ENCODE measurements at regions not wholly inside any gene's neighbourhood (a gene's known extent, or its start where the extent isn't known, plus 50 kb on each side); places are given as distances from the start of the nearest gene placed in this dataset.

- H3K36me3 Mint-ChIP-seq: no peaks in the 10 kb centered on the region
- H3K4me1 Mint-ChIP-seq: no peaks in the 10 kb centered on the region
- H3K27me3 Mint-ChIP-seq: peaks cover 3% of the 10 kb centered on the region
- no peaks in the 10 kb centered on the region for H3K9me3 Mint-ChIP-seq
- H3K27ac Mint-ChIP-seq: no peak overlapping the region
- H3K4me3 Mint-ChIP-seq: no peak overlapping the region
These were observed 413.2 kb upstream of the SPRED2 start for GRCh38 chr2:65845442-65846182.

GRCh38 chr2:65842104-65842503 is 409.7 kb upstream of the SPRED2 start:
- no peaks in the 10 kb centered on the region for H3K9me3 Mint-ChIP-seq
- peaks cover 3% of the 10 kb centered on the region for H3K27me3 Mint-ChIP-seq
- H3K4me3 Mint-ChIP-seq: no peak overlapping the region
- H3K4me1 Mint-ChIP-seq: no peaks in the 10 kb centered on the region
- no peaks in the 10 kb centered on the region for H3K36me3 Mint-ChIP-seq
- H3K27ac Mint-ChIP-seq: no peak overlapping the region

DNA sequence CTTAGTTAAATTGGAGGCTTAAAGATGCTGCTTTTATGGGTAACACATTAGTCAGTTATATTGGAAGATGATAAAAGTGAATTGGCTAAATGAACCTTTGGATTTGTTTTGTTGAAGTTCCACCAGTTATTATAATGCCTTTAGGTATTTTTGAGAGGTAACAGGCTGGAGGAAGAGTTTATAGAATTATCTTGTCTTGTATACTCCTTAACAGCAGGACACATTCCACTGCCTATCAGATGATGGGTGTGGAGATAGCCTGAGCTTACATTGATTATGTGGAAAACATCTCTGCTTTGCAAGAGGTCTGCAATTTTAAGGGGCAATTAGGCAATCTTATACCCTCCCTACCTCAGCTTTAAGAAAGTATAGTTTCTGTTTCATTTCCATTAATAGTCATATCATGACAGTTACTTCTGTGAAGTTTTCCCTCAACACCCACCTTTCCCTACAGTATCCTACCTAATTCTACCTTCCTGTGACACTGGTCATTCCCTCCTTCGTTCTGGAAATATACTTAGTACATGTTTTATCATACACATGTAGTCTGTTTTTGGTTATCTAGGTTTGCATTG is 403.7 kb upstream of the SPRED2 start:
- Mint-ChIP-seq H3K27ac (no peak overlapping the region), H3K36me3 (no peaks in the 10 kb centered on the region), H3K4me3 (no peak overlapping the region), H3K27me3 (no peaks in the 10 kb centered on the region), H3K4me1 (no peaks in the 10 kb centered on the region), H3K9me3 (no peaks in the 10 kb centered on the region)

DNA sequence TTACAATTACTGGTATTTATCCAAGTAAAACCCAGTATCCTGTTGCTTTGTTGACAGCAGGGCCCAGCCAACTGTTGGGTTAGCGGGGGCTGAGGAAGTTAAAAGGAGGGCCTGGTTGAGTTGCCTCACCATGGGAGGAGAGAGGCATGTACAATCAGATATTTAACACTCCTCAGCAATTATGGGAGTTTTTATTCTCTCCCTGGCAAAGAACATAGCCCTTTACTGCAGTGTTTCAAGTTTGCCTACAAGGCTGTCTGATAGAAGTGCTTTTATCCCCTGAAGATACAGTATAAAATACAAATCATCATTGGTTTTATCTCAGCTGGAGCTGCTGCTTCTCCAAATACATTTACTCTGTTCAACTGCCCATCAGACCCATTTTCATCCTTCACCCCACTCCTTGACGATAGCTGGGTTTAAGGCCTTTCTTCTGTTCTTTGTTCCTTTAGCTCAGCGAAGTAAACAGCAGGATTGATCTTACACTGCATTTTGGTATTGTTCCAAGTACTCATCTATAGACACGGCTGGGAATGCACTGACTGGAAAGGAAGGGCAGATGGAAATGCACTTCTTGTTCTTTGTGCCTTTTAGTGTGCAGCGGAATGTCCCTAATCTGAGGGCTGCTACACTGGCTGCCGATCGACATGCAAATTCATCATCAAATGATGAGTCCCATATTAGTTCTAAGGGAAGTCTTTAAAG is 402.5 kb upstream of the SPRED2 start:
- H3K36me3 Mint-ChIP-seq: no peaks in the 10 kb centered on the region
- H3K4me3 Mint-ChIP-seq: no peak overlapping the region
- no peaks in the 10 kb centered on the region for H3K27me3 Mint-ChIP-seq
- no peak overlapping the region for H3K27ac Mint-ChIP-seq
- H3K4me1 Mint-ChIP-seq: no peaks in the 10 kb centered on the region
- H3K9me3 Mint-ChIP-seq: no peaks in the 10 kb centered on the region

- no peaks in the 10 kb centered on the region for H3K36me3 Mint-ChIP-seq
- no peaks in the 10 kb centered on the region for H3K27me3 Mint-ChIP-seq
- H3K4me3 Mint-ChIP-seq: no peak overlapping the region
- H3K9me3 Mint-ChIP-seq: no peaks in the 10 kb centered on the region
- H3K27ac Mint-ChIP-seq: no peak overlapping the region
- no peaks in the 10 kb centered on the region for H3K4me1 Mint-ChIP-seq
These were observed 401.7 kb upstream of the SPRED2 start for GRCh38 chr2:65834062-65834461.

GRCh38 chr2:65831509-65831908 is 399.1 kb upstream of the SPRED2 start:
- Mint-ChIP-seq H3K36me3 (no peaks in the 10 kb centered on the region), H3K9me3 (peaks cover 12% of the 10 kb centered on the region), H3K27ac (no peak overlapping the region), H3K4me1 (no peaks in the 10 kb centered on the region), H3K4me3 (no peak overlapping the region), H3K27me3 (peaks cover 4% of the 10 kb centered on the region)

DNA sequence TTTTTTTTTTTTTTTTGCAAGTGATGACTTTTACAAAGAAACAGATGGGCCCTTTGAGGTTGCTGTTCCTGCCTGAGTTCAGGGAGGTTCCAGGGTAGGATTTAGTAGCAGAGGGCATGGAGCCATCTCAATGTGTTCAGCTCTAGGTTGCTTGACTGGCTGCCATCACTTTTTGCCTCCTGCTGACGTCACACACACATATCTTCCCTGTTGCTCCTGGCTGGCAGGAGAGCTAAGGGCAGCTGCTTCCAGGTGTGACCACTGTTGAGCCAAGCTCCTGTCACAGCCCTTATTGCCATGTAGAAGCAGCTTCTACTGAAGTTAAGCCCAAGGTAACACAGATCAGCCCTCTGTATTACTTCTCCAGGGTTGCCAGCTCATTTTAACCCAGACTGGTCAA is 394.2 kb upstream of the SPRED2 start:
- Mint-ChIP-seq H3K9me3 (peaks cover 17% of the 10 kb centered on the region), H3K4me3 (no peak overlapping the region), H3K27ac (no peak overlapping the region), H3K27me3 (peaks cover 4% of the 10 kb centered on the region), H3K4me1 (no peaks in the 10 kb centered on the region), H3K36me3 (no peaks in the 10 kb centered on the region)

GRCh38 chr2:65823511-65823910 is 391.1 kb upstream of the SPRED2 start:
- Mint-ChIP-seq H3K27me3 (peaks cover 5% of the 10 kb centered on the region), H3K4me1 (no peaks in the 10 kb centered on the region), H3K36me3 (no peaks in the 10 kb centered on the region), H3K9me3 (peaks cover 17% of the 10 kb centered on the region), H3K27ac (no peak overlapping the region), H3K4me3 (no peak overlapping the region)

- Mint-ChIP-seq H3K4me1 (no peaks in the 10 kb centered on the region), H3K27ac (no peak overlapping the region), H3K9me3 (peaks cover 3% of the 10 kb centered on the region), H3K4me3 (no peak overlapping the region), H3K36me3 (no peaks in the 10 kb centered on the region), H3K27me3 (peaks cover 1% of the 10 kb centered on the region)
These were observed 388.1 kb upstream of the SPRED2 start for GRCh38 chr2:65820454-65820853.

GRCh38 chr2:65819963-65820362 is 387.6 kb upstream of the SPRED2 start:
- H3K27me3 Mint-ChIP-seq: peaks cover 1% of the 10 kb centered on the region
- no peak overlapping the region for H3K27ac Mint-ChIP-seq
- no peaks in the 10 kb centered on the region for H3K9me3 Mint-ChIP-seq
- H3K36me3 Mint-ChIP-seq: no peaks in the 10 kb centered on the region
- H3K4me3 Mint-ChIP-seq: no peak overlapping the region
- no peaks in the 10 kb centered on the region for H3K4me1 Mint-ChIP-seq

DNA sequence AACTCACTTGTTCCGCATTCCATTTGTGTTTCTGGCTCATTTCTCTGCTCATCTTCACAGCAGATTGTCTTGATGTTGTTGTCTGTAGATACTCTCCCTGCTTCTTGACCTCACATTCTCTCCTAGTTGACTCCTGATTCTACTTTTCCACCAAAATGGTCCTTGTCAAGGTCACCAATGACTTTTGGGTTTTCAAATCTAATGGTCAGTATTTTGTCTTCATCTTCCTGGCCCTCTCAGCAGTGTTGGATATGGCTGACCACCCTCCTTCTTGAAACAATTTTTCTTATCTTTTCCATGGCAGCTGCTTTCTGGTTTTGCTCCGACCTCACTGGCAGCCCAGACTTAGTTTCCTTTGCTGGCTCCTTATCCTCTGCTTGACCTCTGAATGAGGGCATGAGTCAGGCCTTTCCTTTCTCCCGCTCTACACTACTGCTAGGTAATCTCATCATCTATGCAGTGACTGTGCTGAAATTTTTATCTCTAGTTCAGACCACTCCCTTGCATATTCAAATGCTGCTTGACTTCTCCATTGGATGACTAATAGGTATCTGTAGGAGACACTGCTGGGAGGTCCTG is 386.6 kb upstream of the SPRED2 start:
- Mint-ChIP-seq H3K4me3 (no peak overlapping the region), H3K36me3 (no peaks in the 10 kb centered on the region), H3K9me3 (peaks cover 6% of the 10 kb centered on the region), H3K27me3 (peaks cover 1% of the 10 kb centered on the region), H3K4me1 (no peaks in the 10 kb centered on the region), H3K27ac (no peak overlapping the region)

DNA sequence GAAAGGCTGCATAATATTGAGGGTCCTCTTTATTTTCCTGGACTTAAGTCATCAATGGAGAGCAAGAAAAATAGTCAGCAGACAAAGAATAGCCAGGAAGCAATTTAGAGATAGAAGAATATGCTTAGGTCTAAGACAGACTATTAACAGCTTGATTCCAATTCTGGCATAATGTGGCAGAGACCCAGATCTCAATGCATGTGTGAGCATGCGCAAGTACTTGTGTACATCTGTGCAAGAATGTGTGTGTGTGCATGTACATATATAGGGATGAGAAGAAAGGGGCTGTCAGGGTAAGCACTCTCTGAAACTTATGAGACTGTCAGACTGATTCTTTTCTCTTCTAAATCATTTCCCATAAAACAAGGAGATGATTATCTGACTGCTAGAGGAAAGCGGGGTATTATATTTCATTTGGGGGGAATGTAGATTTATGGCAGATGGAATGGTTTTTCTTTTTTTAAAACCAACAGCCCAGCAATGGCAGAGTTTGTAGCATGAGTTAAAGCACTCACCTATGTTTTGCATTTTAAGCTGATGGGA is 381.3 kb upstream of the SPRED2 start:
- Mint-ChIP-seq H3K9me3 (peaks cover 6% of the 10 kb centered on the region), H3K4me1 (no peaks in the 10 kb centered on the region), H3K4me3 (no peak overlapping the region), H3K27ac (no peak overlapping the region), H3K36me3 (no peaks in the 10 kb centered on the region), H3K27me3 (no peaks in the 10 kb centered on the region)

DNA sequence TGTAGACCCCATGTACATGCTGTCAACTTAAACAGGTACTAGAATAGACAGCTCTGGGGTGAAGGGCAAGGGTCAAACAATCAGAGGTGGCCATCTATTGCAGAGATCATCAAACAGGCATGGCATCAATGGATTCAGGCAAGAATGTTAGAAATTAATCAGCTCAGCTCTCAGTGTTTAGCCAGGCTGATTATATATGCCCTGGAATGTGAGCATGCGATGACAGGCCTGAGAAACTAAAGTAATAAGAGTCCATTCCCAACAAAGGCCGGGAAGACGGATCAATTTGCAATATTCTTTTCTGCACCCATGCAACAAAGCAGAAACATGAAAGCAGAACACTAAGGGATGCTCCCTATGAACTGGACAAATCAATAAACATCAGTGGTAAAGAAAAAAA is 380.5 kb upstream of the SPRED2 start:
- Mint-ChIP-seq H3K27me3 (no peaks in the 10 kb centered on the region), H3K4me3 (no peak overlapping the region), H3K27ac (no peak overlapping the region), H3K9me3 (peaks cover 6% of the 10 kb centered on the region), H3K36me3 (no peaks in the 10 kb centered on the region), H3K4me1 (no peaks in the 10 kb centered on the region)

GRCh38 chr2:65807942-65808341 is 375.5 kb upstream of the SPRED2 start:
- H3K36me3 Mint-ChIP-seq: no peaks in the 10 kb centered on the region
- H3K27ac Mint-ChIP-seq: no peak overlapping the region
- peaks cover 3% of the 10 kb centered on the region for H3K27me3 Mint-ChIP-seq
- no peaks in the 10 kb centered on the region for H3K4me1 Mint-ChIP-seq
- H3K4me3 Mint-ChIP-seq: no peak overlapping the region
- H3K9me3 Mint-ChIP-seq: peaks cover 14% of the 10 kb centered on the region

- Mint-ChIP-seq H3K9me3 (peaks cover 14% of the 10 kb centered on the region), H3K4me3 (no peak overlapping the region), H3K4me1 (no peaks in the 10 kb centered on the region), H3K27ac (no peak overlapping the region), H3K36me3 (no peaks in the 10 kb centered on the region), H3K27me3 (peaks cover 10% of the 10 kb centered on the region)
These were observed 372.4 kb upstream of the SPRED2 start for GRCh38 chr2:65804777-65805176.
